T-helper 1 cell treated with Interleukin-12 subunit alpha and Interleukin-12 subunit beta and Interleukin-4 antibody, amounts not matched to agents 30 ng/mL and 1 ng/mL, for 36 hours (primary cell): ENCODE measurements at regions not wholly inside any gene's neighbourhood (a gene's known extent, or its start where the extent isn't known, plus 50 kb on each side); places are given as distances from the start of the nearest gene placed in this dataset.

Experiments
- intact Hi-C: fragments of 100-400 bp; cut with micrococcal nuclease; formaldehyde crosslinking; loops from one replicate; pipeline ENCODE4 v1.15.1; 2024

- intact Hi-C loops, result no loop called here
Measured at GRCh38 chr5:58357799-58358500, 101.9 kb downstream of the PLK2 start.

- intact Hi-C loops, result no loop called here
Measured at GRCh38 chr5:58357121-58357520, 102.8 kb downstream of the PLK2 start.

GRCh38 chr5:58356662-58357061, 103.2 kb downstream of the PLK2 start:
- intact Hi-C loops, result no loop called here

GRCh38 chr5:58354827-58355226, 105.1 kb downstream of the PLK2 start:
- intact Hi-C loops, result no loop called here

- intact Hi-C loops, result no loop called here
Measured at GRCh38 chr5:58353992-58354391, 105.9 kb downstream of the PLK2 start.

- intact Hi-C loops, result no loop called here
Measured at GRCh38 chr5:58351190-58351589, 108.7 kb downstream of the PLK2 start.

- intact Hi-C loops, result no loop called here
Measured at GRCh38 chr5:58348996-58349728, 110.7 kb downstream of the PLK2 start.

GRCh38 chr5:58346041-58346440, 113.8 kb downstream of the PLK2 start:
- intact Hi-C loops, result no loop called here

- intact Hi-C loops, result no loop called here
Measured at GRCh38 chr5:58341476-58341875, 118.4 kb downstream of the PLK2 start.

- intact Hi-C loops, result no loop called here
Measured at GRCh38 chr5:58335518-58335917, 124.4 kb downstream of the PLK2 start.

GRCh38 chr5:58334035-58334434, 125.9 kb downstream of the PLK2 start:
- intact Hi-C loops, result no loop called here

- intact Hi-C loops, result no loop called here
Measured at GRCh38 chr5:58330781-58331180, 129.1 kb downstream of the PLK2 start.

- intact Hi-C loops, result no loop called here
Measured at GRCh38 chr5:58327289-58327688, 132.6 kb downstream of the PLK2 start.

- intact Hi-C loops, result no loop called here
Measured at GRCh38 chr5:58326022-58326421, 133.9 kb downstream of the PLK2 start.

- intact Hi-C loops, result no loop called here
Measured at GRCh38 chr5:58322453-58322852, 137.4 kb downstream of the PLK2 start.

GRCh38 chr5:58318468-58318867, 141.4 kb downstream of the PLK2 start:
- intact Hi-C loops, result no loop called here

- intact Hi-C loops, result no loop called here
Measured at GRCh38 chr5:58317808-58318207, 142.1 kb downstream of the PLK2 start.

GRCh38 chr5:58317009-58317408, 142.9 kb downstream of the PLK2 start:
- intact Hi-C loops, result no loop called here

- intact Hi-C loops, result no loop called here
Measured at GRCh38 chr5:58315794-58316193, 144.1 kb downstream of the PLK2 start.

GRCh38 chr5:58314356-58315210, 145.3 kb downstream of the PLK2 start:
- intact Hi-C loops, result loop anchor here (5.0 kb wide), 1 partner anchor 148 kb away; the partner anchor contains the start of gene PLK2

- intact Hi-C loops, result loop anchor here (5.0 kb wide), 1 partner anchor 150 kb away; the partner anchor contains the start of gene PLK2
Measured at GRCh38 chr5:58312299-58312698, 147.6 kb downstream of the PLK2 start.

- intact Hi-C loops, result loop anchor here (5.0 kb wide), 1 partner anchor 151 kb away; the partner anchor contains the start of gene PLK2
Measured at GRCh38 chr5:58311526-58311925, 148.4 kb downstream of the PLK2 start.
